IPS DF 19.7 (cell line): ENCODE measurements at regions not wholly inside any gene's neighbourhood (a gene's known extent, or its start where the extent isn't known, plus 50 kb on each side); places are given as distances from the start of the nearest gene placed in this dataset.
A peak's percentile ranks its signal among the peaks of the same experiment; 100 is the strongest.
"Not testable (repeated sequence)": the region's sequence is repeated elsewhere in the genome, so short reads cannot be mapped to it uniquely, and the experiment has no call there.

Experiments
- DNase-seq: peaks from one replicate; pipeline ENCODE4 v3.0.0-alpha.2; 2013; ENCODE audit warnings: low read depth, low spot score

DNA sequence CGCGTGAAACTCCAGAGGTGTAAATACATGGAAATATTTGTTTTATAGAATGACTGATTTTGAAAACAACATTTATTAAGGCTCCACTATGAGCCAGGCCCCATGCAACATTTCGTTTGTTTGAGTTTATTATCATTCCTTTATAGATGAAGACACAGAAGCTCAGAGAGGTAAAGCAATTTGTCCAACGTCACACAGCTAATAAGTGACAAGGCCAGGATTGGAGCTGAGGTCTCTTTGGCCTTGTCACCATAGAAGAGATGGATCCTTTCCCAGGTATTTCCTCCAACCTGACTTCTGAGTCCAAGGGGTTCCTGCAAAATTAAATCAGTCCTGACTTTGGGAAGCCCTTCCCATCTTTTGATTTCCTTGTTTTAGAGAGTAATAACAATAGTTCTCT, 98.0 kb downstream of the SYF2 start:
- no peak for DNase-seq

DNA sequence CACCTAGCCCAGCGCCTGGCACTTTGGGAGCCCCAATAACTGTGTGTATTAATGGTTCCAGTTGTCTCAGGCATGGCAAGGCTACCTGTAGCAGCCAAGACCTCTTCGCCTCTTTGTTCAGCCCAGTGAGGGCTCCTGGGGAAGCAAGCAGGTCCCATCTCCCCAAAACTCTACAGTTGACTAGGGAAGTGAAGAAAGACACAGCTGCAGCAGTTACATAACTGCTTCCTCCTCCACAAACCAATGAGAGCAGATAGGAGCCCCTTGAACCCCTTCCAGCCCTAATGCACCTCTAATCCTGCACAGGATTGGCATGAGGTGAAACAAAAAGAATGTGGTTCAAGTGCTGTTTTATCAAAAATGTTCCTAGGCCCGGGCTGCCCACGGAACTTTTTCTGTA, 100.5 kb downstream of the SYF2 start:
- DNase-seq = no peak

DNA sequence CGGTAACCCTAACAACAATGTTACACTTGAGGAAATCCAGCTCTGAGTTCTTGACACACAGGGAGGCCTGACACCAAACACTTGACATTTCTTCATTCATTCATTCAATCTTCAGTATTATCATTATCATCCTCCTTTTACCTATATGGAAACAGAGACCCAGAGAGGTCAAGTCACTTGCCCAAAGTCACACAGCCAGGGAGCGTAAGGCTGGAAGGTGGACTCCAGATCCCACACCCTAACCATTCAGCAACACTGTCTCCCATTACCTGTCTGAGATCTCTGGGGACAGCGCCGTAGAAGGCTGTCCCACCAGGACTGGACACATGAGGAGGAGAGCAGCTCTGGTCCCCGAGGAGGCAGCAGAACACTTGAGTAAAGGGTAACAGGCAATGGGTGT, 101.4 kb downstream of the SYF2 start:
- no peak for DNase-seq

DNA sequence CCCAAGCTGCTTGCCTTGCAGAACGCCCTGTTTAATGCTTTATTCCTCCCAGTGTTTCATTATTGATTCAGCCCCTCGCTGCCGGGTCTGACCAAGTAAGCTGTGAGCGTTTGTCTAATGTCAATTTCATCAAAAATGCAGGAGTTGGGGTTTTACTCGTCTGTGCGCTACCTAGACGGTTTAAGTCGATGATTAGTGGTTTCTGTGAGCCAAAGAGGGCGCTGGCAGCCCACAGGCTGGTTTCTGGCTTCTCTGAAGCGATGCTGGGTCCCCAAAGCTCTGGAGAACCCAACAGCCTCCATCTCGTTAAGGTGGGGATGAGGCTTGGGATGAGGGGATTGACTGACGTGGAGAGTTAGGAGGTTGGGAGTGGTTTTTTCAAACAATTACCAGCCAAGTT, 102.9 kb downstream of the SYF2 start:
- no peak for DNase-seq

DNA sequence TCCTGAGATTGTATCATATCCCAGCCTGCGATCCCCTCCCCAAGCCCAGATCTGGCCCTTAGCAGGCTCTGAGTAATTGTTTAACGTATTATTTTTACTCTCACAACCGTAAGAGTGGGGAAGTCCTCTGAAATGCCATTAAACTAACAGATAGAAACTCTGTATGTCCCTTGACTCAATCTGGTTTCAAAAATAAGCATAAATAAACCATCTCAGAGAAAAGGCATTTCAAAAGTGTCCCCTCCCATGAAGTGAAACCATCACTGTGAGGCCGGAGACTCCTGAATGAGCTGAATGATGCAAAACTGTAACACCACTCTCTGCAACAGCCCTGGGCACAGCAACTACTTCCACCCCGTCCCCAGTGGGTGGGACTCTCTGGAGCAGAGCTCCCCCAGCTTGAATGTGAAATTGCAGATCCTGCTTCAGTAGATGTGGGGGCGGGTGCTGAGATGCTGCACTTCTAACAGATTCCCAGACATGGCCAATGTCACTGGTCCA, 104.1 kb downstream of the SYF2 start:
- no peak for DNase-seq

DNA sequence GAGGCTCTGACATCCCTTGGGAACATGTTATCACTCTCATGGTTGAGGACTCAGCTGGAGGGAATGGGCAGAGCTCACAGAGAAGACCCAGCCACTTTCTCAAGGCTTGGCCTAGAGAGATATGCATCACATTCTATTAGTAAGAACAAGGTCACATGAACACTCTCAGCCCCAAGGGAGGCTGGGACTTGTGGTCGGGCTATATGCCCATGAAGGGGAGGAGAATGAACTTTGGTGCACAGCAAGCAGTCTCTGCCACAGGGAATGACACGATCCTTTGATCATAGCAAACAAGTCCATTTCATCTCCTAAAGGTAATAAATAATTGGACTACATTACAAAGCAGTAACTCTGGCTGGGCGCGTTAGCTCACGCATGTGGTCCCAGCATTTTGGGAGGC, 105.7 kb downstream of the SYF2 start:
- no peak for DNase-seq

DNA sequence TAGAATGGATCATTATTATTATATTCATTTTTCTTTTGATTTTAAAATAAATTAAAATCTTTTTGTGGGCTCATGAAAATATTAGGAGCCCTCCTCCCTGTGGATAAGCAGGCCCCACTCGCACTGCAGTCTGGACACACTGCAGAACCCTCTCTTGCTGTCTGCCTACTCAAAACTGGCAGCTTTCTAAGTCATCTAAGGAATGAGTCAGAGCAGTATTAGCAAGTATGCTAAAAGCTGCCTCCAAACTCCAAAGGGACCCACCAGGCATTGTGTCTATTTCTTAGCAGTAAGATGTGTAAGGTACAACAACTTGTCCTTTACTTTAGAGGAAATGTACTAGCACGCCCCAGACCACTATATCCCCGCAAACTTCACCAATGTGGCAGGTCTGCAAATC, 108.8 kb downstream of the SYF2 start:
- no peak for DNase-seq

DNA sequence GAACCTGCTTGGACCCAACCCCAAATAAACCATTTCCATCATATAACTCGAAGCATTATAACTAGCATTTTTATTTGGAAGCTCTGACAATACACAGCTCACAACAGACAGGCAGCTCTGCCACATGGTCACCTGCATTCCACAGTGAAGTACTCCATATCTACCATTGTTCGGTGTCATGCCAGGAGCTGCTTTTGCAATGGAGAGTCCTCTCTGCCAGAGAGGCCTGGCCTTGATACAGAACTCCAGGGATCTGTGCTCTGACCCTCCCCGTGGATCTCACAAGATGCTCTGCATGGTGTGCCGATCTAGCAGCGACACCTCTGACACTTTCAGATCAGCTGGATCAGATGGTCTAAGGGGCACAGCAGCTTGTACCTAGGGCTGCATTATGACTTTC, 109.6 kb downstream of the SYF2 start:
- DNase-seq = no peak

DNA sequence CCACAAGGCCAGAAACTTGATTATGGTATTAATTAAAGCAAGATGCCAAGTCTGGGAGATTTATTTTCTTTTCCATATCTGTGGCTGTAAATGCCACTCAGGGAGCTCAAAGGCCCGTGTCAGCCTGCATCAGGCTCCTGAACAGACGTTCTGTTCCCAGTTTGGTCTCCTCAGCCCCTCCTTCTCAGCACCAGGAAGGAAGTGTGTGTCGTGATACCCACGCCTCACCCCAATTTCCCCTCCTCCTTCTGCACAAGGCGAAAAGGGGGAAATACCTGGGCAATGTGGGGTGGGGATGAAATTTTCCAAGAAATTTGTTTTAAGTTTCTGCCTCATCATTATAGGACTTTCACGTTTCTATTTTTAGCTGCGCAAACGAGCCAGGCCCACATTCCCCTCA, 112.0 kb downstream of the SYF2 start:
- DNase-seq = no peak

DNA sequence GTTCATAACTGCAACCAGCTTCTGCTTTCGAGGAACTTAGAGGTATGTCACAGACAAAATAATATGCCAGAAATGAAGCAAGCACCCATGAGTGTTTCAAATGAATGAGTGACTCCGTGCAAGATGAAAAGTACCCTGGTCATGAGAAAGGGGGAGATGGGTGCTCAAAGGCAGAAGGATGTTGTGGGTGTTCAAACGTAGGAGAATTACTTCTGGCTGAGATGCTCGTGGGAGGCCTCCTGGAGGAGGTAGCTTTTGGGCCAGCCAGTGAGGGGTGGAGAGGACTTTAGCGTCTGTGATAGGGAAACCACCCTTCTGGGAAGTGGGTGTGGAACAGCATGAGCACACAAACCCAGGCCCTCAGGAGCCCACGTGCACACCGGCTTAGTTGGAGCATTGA, 113.8 kb downstream of the SYF2 start:
- DNase-seq = no peak

DNA sequence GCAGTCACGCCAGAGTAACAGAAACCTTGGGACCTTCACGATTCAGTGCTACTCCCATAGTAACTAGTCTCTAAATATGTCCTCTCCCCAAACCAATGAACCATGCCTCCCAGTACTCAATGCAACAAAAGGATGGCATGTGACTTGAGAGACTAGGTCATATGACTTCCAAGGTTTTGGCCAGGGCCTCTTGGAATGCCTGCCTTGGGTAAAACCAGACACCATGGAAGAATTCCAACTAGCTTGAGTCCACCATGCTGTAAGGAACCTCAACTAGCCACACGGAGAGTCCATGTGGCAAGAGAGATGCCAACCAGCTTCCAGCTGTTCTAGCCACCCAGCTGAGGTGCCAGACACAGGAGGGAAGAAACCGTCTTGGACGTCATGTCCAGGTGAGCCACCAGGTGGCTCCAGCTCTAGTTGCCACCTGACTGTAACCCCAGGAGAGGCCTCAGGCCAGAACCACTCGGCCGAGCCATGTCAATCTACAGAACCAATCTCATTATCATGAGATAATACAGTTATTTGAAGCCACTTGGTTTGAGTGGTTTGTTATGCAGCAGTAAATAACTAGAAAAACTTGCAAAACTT, 115.0 kb downstream of the SYF2 start:
- peak; percentile 35 for DNase-seq

DNA sequence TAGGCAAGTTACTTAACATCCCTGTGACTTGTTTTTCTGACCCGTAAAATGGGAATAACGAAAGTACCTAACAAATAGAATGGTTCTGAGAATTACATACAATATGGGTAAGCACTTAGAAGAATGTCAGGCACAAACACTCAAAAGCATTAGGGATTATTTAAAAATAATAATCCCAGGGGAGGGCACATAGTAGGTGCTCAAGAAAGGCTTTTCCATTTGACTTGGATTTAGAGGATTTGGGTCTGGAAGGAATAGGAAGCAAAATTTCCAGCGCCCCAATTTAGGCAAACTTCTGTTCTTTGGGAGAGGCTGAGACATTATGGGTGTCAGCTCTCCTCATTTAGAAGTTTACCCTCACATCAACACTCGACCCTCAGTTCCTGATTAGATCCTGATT, 115.5 kb downstream of the SYF2 start:
- no peak for DNase-seq

DNA sequence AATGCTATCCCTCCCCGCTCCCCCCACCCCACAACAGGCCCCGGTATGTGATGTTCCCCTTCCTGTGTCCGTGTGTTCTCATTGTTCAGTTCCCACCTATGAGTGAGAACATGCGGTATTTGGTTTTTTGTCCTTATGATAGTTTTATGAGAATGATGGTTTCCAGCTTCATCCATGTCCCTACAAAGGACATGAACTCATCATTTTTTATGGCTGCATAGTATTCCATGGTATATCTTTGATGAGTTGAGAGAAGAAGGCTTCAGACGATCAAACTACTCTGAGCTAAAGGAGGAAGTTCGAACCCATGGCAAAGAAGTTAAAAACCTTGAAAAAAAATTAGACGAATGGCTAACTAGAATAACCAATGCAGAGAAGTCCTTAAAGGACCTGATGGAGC, 116.2 kb downstream of the SYF2 start:
- not testable (repeated sequence) for DNase-seq

DNA sequence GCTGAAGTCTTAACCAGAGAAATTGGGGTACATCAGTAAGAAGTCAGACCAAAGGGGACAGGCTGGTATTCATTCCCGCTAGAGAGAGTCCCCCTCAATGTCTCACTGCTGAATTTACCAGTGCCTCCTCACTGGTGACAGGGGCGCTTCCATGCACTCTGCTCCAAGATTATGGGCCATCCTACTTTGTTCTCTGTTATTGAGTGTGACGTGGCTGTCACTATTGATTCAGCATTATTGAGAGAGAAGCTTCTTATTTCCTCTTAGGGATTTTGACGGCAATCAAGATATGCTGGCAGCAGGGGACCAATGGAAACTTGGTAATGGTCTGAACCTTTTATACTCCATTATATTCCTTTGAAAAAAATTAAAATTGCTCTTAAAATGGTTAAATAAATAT, 118.6 kb downstream of the SYF2 start:
- no peak for DNase-seq

DNA sequence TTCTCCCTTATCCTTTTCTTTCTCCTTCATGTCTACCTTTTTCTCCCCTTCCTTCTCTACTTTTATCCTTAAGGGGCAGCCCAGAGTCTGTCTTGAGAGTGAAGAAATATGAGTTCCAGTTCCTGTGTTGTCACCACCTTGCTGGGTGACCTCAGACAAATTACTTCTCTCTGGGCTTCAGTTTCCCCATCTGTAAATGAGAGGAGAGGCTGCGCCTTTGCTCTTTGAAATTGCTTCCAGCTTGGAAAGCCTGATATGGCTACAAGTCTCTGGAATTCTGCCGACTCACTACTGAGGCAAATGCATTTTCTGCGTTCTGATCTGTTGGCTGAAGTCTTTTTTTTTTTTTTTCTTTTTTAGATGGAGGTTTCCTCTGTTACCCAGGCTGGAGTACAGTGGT, 119.2 kb downstream of the SYF2 start:
- no peak for DNase-seq

DNA sequence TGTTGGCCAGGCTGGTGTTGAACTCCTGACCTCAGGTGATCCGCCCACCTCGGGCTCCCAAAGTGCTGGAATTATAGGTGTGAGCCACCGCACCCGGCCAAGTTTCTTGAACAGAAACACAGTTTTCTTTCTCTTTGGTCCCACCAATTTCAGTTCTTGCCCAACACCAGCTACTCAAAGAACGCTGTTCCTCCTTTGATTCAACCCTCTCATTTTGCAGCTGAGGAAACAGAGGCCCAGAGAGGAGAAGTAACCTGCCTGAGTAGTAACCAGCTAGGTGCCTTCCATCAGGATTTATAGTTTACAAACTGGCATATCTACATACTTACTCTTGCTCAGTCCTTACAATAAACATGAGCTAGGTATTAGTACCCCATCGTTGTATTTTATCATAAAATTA, 119.9 kb downstream of the SYF2 start:
- no peak for DNase-seq

DNA sequence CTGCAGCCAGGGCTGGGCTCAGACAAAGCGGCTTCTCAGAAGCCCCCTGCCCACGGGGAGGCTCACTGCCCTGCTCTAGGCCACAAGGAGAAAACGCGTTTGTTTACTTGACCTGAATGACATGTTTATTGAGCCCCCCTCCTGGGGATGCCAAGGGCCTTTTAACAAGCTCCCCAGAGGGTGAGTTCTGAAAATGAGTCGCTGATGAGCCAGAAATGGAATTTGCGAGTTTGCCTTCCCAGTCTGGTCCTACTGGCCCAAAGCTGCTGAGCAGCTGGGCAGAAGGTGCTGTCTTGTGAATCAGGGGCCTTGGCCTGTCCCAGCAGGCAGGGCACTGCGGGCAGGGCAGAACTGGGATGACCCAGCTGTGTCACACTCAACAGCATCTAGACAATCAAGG, 120.6 kb downstream of the SYF2 start:
- DNase-seq = no peak

DNA sequence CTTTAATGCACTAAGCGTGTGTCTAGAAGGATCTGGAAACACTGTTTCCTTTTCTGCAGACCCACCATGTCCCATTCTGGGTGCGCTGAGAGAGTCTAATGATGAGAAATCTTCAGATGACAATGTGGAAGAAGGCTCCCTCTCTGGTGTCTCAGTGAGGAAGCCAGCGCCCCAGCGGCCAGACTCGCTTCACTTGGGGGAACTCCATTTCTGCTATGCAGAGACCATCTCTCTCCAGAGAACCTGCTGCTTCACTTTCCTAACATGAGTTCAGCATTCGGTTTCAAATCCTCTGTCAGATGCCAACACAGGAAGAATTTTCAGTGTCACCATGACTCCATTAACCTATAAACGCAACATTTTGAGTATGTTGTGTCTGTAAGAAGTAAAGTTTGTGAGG, 121.8 kb downstream of the SYF2 start:
- DNase-seq = no peak

DNA sequence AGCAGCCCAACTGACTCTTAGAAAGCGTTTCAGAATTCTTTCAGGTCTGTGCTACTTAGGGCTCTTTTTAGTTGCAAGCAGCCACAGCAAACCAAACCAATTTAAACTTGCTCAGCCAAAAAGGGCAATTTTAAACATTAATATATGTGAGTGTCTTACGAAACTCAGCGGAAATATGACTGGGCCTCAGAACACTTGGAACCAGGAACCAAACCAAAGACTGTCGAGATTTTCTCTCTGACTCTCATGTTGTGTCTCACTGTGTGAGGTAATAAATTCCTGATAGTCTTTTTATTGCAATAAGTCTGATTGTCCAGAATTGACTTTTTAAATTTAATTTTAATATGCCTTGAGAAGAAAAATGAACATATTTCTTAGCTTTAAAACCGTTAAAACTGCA, 122.3 kb downstream of the SYF2 start:
- DNase-seq = no peak

DNA sequence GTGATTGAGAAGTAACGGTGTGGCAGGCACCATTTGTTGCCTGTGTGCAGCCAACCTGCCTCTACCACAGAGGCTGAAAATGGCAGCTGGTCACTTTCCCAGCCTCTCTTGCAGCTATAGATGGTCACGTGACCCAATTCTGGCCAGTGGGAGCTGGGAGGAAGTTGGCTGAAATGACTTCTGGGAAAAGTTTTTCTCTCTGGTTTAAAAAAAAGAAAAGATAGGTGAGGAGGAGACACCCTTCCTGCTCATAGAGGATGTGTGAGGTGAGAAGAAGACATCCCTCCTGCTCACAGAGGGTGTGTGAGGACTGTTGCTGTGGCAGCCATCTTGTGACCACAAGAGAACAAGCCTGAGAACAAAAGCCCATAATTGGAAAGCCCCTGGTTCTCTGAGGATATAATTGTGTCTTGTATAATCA, 122.8 kb downstream of the SYF2 start:
- DNase-seq = no peak

DNA sequence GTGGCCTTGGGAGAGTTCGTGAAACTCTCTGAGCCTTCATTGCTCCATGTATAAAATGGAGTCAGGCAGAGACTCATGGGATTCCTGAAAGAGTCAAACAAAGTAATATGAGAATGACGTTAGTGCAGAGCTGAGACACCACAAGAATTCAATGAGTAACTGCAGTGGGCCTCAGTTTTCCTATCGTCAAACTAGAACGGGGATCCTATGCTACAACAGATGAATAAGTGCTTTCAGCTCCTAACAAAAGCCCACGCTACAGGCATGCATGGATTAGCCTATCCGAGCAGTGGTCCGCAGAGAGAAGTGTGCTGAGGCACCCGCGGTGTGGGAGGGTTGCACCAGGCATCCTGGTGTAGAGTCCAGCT, 124.7 kb downstream of the SYF2 start:
- no peak for DNase-seq

DNA sequence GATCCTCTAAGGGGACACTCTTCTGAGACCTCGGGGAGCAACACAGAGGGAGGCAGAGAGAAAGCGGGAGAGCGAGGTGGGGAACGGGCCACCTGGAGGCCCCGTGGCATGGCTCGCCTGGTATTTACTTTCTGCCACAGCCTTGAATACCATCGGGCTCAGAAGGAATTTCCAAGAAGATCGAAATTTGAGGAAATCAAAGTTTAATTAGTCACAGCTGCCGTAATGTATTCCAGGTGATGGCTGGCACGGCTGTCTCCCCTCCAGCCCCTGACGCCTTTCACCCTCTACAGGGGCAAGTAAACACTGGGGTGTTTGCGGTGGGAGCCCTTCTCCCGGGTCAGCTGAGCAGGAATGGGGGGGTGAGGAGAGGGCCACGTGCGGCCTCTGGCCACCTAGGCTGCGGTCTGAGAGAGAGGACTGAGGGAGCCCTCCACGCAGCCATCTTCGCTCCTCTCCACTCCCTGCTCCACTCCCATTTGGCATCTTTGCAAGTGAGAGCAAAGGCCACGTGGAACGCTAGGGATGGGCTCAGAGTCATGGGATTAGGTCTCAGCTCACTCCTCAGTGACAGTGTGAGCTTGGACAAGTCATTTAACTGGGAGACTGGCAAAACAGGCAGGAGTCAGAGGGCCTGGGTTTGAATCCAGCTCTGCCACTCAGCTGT, 125.2 kb downstream of the SYF2 start:
- DNase-seq = no peak

DNA sequence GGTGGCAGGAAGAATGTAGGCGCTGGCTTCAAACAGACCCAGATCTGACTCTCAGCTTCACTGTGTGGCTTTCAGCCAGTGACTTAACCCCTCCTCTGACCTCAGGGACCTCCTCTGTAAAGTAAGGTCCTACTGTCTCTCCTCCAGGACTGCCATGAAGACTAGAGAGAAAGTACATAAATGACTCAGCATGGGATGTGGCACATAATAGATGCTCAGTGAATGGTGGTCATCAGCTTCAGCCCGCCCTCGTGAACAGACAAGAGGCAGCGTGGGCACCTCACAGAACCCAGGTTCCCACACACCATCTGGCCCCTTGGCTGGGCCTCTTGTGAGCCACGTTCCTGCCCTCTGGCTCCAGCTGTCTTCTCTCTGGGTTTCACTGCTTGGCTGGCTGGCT, 126.0 kb downstream of the SYF2 start:
- DNase-seq = no peak

DNA sequence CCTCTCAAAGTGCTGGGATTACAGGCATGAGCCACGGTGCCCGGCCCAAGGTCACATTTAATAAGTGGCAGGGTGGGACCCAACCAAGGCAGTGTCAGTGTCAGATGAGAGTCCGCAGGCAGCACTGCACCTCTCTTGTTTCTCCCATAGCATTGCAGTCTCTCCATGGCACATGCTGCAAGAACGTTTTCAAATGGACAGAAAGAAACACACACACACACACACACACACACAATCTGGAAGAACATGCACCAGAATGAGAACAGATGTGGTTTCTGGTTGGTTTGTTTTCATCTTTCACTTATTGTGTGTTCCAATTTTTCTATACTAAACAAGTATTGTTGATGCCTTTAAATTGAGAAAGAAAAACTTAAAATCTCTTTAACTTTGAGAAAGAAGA, 126.5 kb downstream of the SYF2 start:
- no peak for DNase-seq
